Lower leg skin (tissue), 3 donors: ENCODE measurements at regions not wholly inside any gene's neighbourhood (a gene's known extent, or its start where the extent isn't known, plus 50 kb on each side); places are given as distances from the start of the nearest gene placed in this dataset.

ENCODE experiments used
- CTCF ChIP-seq, 3 donors: fragments of 450-650 bp; IDR thresholded peaks; one replicate each; pipeline ENCODE4 v1.5.1; 2016; ENCODE audit warnings: antibody characterized with exemption in 3 of 3, mild to moderate bottlenecking in 3 of 3, moderate library complexity in 2 of 3
- POLR2A ChIP-seq, 2 donors: fragments of 450-650 bp; IDR thresholded peaks; one replicate each; pipeline ENCODE4 v1.6.1; 2016 to 2017; ENCODE audit warnings: antibody characterized with exemption in 2 of 2, mild to moderate bottlenecking in 1 of 2, moderate library complexity in 1 of 2

GRCh38 chr2:189249901-189250300 is 70.3 kb upstream of the COL5A2 start:
- TF ChIP-seq CTCF (IDR thresholded peaks at IDR 0.05) (no peak), POLR2A (IDR thresholded peaks at IDR 0.05) (no peak)
